H9 (cell line): ENCODE measurements at regions not wholly inside any gene's neighbourhood (a gene's known extent, or its start where the extent isn't known, plus 50 kb on each side); places are given as distances from the start of the nearest gene placed in this dataset.

Experiments
- DNase-seq: peaks from one replicate; pipeline ENCODE4 v3.0.0-alpha.2; 2017
- H2AFZ ChIP-seq: one replicate; pipeline ENCODE4 v1.6.1; 2013; ENCODE audit warnings: mild to moderate bottlenecking, low read length, control low read depth, moderate library complexity
- H2AK5ac ChIP-seq: 2 replicates; pipeline ENCODE4 v1.6.1; 2013; ENCODE audit warnings: low read length, control low read depth, mixed read lengths; ENCODE audit not compliant: insufficient read length
- H2BK120ac ChIP-seq: one replicate; pipeline ENCODE4 v1.6.1; 2013; ENCODE audit warnings: low read depth, mild to moderate bottlenecking, low read length, control low read depth, inconsistent platforms; ENCODE audit not compliant: poor library complexity, severe bottlenecking
- H2BK12ac ChIP-seq: 2 replicates; pipeline ENCODE4 v1.6.1; 2013; ENCODE audit warnings: low read length, control low read depth, mixed read lengths, low read depth; ENCODE audit not compliant: insufficient read length
- H2BK15ac ChIP-seq: 2 replicates; pipeline ENCODE4 v1.6.1; 2013; ENCODE audit warnings: low read depth, low read length, control low read depth
- H2BK20ac ChIP-seq: one replicate; pipeline ENCODE4 v1.6.1; 2013; ENCODE audit warnings: low read depth, mild to moderate bottlenecking, low read length, control low read depth, inconsistent platforms; ENCODE audit not compliant: poor library complexity, severe bottlenecking
- H2BK5ac ChIP-seq: 2 replicates; pipeline ENCODE4 v1.6.1; 2013; ENCODE audit warnings: low read length, control low read depth, mixed read lengths; ENCODE audit not compliant: insufficient read length
- H3K14ac ChIP-seq: 2 replicates; pipeline ENCODE4 v1.6.1; 2013; ENCODE audit warnings: low read length, control low read depth; ENCODE audit not compliant: insufficient read depth
- H3K18ac ChIP-seq: 2 replicates; pipeline ENCODE4 v1.6.1; 2013; ENCODE audit warnings: low read depth, mild to moderate bottlenecking, mixed read lengths, low read length, control low read depth; ENCODE audit not compliant: insufficient read length
- H3K23ac ChIP-seq: 2 replicates; pipeline ENCODE4 v1.6.1; 2013; ENCODE audit warnings: low read length, control low read depth, mixed read lengths, low read depth; ENCODE audit not compliant: insufficient read length
- H3K23me2 ChIP-seq: 2 replicates; pipeline ENCODE4 v1.6.1; 2013; ENCODE audit warnings: low read depth, mild to moderate bottlenecking, mixed read lengths, low read length, control low read depth; ENCODE audit not compliant: insufficient read length, poor library complexity, severe bottlenecking
- H3K27ac ChIP-seq: 2 replicates; pipeline ENCODE4 v1.5.1; 2013; ENCODE audit warnings: low read length, control low read depth, mixed read lengths, low read depth; ENCODE audit not compliant: insufficient read length
- H3K27me3 ChIP-seq: 2 replicates; pipeline ENCODE4 v1.6.1; 2013; ENCODE audit warnings: low read length, control low read depth, inconsistent platforms; ENCODE audit not compliant: insufficient read depth
- H3K4ac ChIP-seq: 2 replicates; pipeline ENCODE4 v1.6.1; 2013; ENCODE audit warnings: low read depth, mild to moderate bottlenecking, control low read depth, inconsistent platforms, low read length, moderate library complexity
- H3K4me1 ChIP-seq: 2 replicates; pipeline ENCODE4 v1.6.1; 2013; ENCODE audit warnings: low read length, control low read depth, inconsistent platforms; ENCODE audit not compliant: insufficient read depth
- H3K4me2 ChIP-seq: 2 replicates; pipeline ENCODE4 v1.6.1; 2013; ENCODE audit warnings: low read length, control low read depth, mixed read lengths; ENCODE audit not compliant: insufficient read length, insufficient read depth
- H3K56ac ChIP-seq: 2 replicates; pipeline ENCODE4 v1.6.1; 2013; ENCODE audit warnings: low read depth, mild to moderate bottlenecking, mixed read lengths, low read length, control low read depth; ENCODE audit not compliant: insufficient read length
- H3K79me1 ChIP-seq: 2 replicates; pipeline ENCODE4 v1.6.1; 2013; ENCODE audit warnings: low read depth, mild to moderate bottlenecking, moderate library complexity, low read length, control low read depth, inconsistent platforms; ENCODE audit not compliant: insufficient read depth, poor library complexity, severe bottlenecking
- H3K79me2 ChIP-seq: 2 replicates; pipeline ENCODE4 v1.6.1; 2013; ENCODE audit warnings: low read length, control low read depth, inconsistent platforms; ENCODE audit not compliant: insufficient read depth
- H3K9ac ChIP-seq: 2 replicates; pipeline ENCODE4 v1.6.1; 2013; ENCODE audit warnings: low read length, control low read depth, mixed read lengths; ENCODE audit not compliant: insufficient read length; ENCODE audit errors: extremely low read depth
- H3K9me3 ChIP-seq: one replicate; pipeline ENCODE4 v1.6.1; 2013; ENCODE audit warnings: low read depth, low read length, inconsistent platforms; ENCODE audit not compliant: control insufficient read depth
- H3T11ph ChIP-seq: one replicate; pipeline ENCODE4 v1.6.1; 2013; ENCODE audit warnings: mild to moderate bottlenecking, low read length, control low read depth, inconsistent platforms
- H4K20me1 ChIP-seq: one replicate; pipeline ENCODE4 v1.6.1; 2013; ENCODE audit not compliant: control insufficient read depth, insufficient read length, insufficient read depth
- H4K5ac ChIP-seq: 2 replicates; pipeline ENCODE4 v1.6.1; 2013; ENCODE audit warnings: low read depth, mild to moderate bottlenecking, mixed read lengths, low read length, control low read depth; ENCODE audit not compliant: insufficient read length
- H4K8ac ChIP-seq: replicated peaks from 2 replicates; pipeline ENCODE4 v1.6.1; 2013; ENCODE audit warnings: low read length, control low read depth, mixed read lengths, low read depth; ENCODE audit not compliant: insufficient read length
- H4K91ac ChIP-seq: 2 replicates; pipeline ENCODE4 v1.6.1; 2013; ENCODE audit warnings: low read depth, mild to moderate bottlenecking, moderate library complexity, mixed read lengths, low read length, control low read depth; ENCODE audit not compliant: insufficient read length
- H3K27ac Mint-ChIP-seq, 3 experiments: 2 replicates in 2 of 3; 3 replicates in 1 of 3; pipeline ENCODE4 v1.8.0; 2020 to 2021; ENCODE audit warnings: mixed read lengths in 3 of 3, mild to moderate bottlenecking in 1 of 3, moderate library complexity in 1 of 3
- H3K27me3 Mint-ChIP-seq: 2 replicates; pipeline ENCODE4 v1.8.0; 2021; ENCODE audit warnings: low read depth, mild to moderate bottlenecking, moderate library complexity, mixed read lengths
- H3K36me3 Mint-ChIP-seq, 3 experiments: 2 replicates in 2 of 3; 3 replicates in 1 of 3; pipeline ENCODE4 v1.8.0; 2020 to 2021; ENCODE audit warnings: low read depth in 3 of 3, mixed read lengths in 3 of 3; ENCODE audit not compliant: insufficient read depth in 1 of 3
- H3K4me1 Mint-ChIP-seq, 2 experiments: 2 replicates each; pipeline ENCODE4 v1.8.0; 2020; ENCODE audit warnings: mixed read lengths in 2 of 2
- H3K4me3 Mint-ChIP-seq, 2 experiments: 2 replicates in 1 of 2; 3 replicates in 1 of 2; pipeline ENCODE4 v1.8.0; 2020 to 2021; ENCODE audit warnings: mild to moderate bottlenecking in 2 of 2, mixed read lengths in 2 of 2, moderate library complexity in 1 of 2
- H3K9me3 Mint-ChIP-seq, 2 experiments: 2 replicates in 1 of 2; 3 replicates in 1 of 2; pipeline ENCODE4 v1.8.0; 2020; ENCODE audit warnings: mild to moderate bottlenecking in 2 of 2, mixed read lengths in 2 of 2, moderate library complexity in 1 of 2
- CTCF ChIP-seq: fragments of 200-600 bp; sonication (generic); conservative IDR thresholded peaks from 3 replicates; pipeline ENCODE4 v1.8.0; 2021; ENCODE audit warnings: antibody characterized with exemption, mild to moderate bottlenecking
- WGBS: extraction: QIAGEN DNeasy Blood & Tissue Kit; methylation state at CpG from one replicate; pipeline ENCODE4 v1.1.7; 2013; ENCODE audit warnings: missing lambda C conversion rate, low lambda C conversion rate, mixed read lengths; ENCODE audit not compliant: insufficient read length; ENCODE audit errors: extremely low coverage; 5-methylcytosine and 5-hydroxymethylcytosine counted together

GRCh38 chr15:100771746-100772145, 107.9 kb upstream of the ALDH1A3 start:
- no peaks in the 10 kb centered on the region for H3K79me1 ChIP-seq
- H4K91ac ChIP-seq: no peak overlapping the region
- H3K79me2 ChIP-seq: no peaks in the 10 kb centered on the region
- no peak overlapping the region for H2BK12ac ChIP-seq
- H3K9ac ChIP-seq: no peak overlapping the region
- 0 out of 2 replicates have a peak, but pooled peaks cover 5% of the 10 kb centered on the region for H3K4me1 ChIP-seq
- H2BK120ac ChIP-seq: no peak overlapping the region
- Mint-ChIP-seq H3K27ac (peak overlapping the region in 1 of 3 experiments; percentile 55; a peak in 1 of 7 replicates), H3K4me3 (no peak overlapping the region), H3K36me3 (peaks cover 3 to 16% (median 11%) of the 10 kb centered on the region in 3 experiments; a peak in 6 of 7 replicates), H3K27me3 (peaks cover 5% of the 10 kb centered on the region; the same call in 1 of the 2 replicates), H3K9me3 (peaks cover 13 to 17% of the 10 kb centered on the region in 2 experiments), H3K4me1 (peaks cover 17 to 25% of the 10 kb centered on the region in 2 experiments)
- no CpG with 5 or more reads among the region's 4 CpGs for WGBS
- no peak overlapping the region for H2BK20ac ChIP-seq
- no peak for TF ChIP-seq CTCF
- H3K23me2 ChIP-seq: no peaks in the 10 kb centered on the region
- H3K27me3 ChIP-seq: no peaks in the 10 kb centered on the region
- no peak overlapping the region for H3K4ac ChIP-seq
- H3K9me3 ChIP-seq: peaks cover 8% of the 10 kb centered on the region
- H3K56ac ChIP-seq: no peak overlapping the region
- no peak overlapping the region for H3K4me2 ChIP-seq
- no peak overlapping the region for H2AFZ ChIP-seq
- H3K18ac ChIP-seq: no peak overlapping the region
- H3K27ac ChIP-seq: no peak overlapping the region
- no peak overlapping the region for H2AK5ac ChIP-seq
- no peak overlapping the region for H4K8ac ChIP-seq
- no peak overlapping the region for H4K5ac ChIP-seq
- H2BK15ac ChIP-seq: no peak overlapping the region
- H2BK5ac ChIP-seq: no peak overlapping the region
- no peak for DNase-seq
- no peak overlapping the region for H3K23ac ChIP-seq
- no peak overlapping the region for H3T11ph ChIP-seq
- H3K14ac ChIP-seq: no peak overlapping the region; the same call in 1 of the 2 replicates
- H4K20me1 ChIP-seq: no peaks in the 10 kb centered on the region
